Liver (tissue), 8 donors: ENCODE measurements at regions not wholly inside any gene's neighbourhood (a gene's known extent, or its start where the extent isn't known, plus 50 kb on each side); places are given as distances from the start of the nearest gene placed in this dataset.

Experiments
- DNase-seq: peaks from one replicate; pipeline ENCODE4 v3.0.0-alpha.2; 2017; ENCODE audit warnings: low spot score
- H3K27ac ChIP-seq, 2 donors: one replicate each; pipeline ENCODE4 v1.7.0; 2013; ENCODE audit warnings: inconsistent platforms in 2 of 2, low read length in 2 of 2, control low read depth in 1 of 2, low read depth in 1 of 2, mild to moderate bottlenecking in 1 of 2
- H3K27me3 ChIP-seq, 4 donors: one replicate each; pipeline versions ENCODE4 v1.6.1 to v1.7.0; 2013; ENCODE audit warnings: low read length in 3 of 4, inconsistent platforms in 1 of 4, mild to moderate bottlenecking in 1 of 4, moderate library complexity in 1 of 4; ENCODE audit not compliant: control insufficient read depth in 4 of 4, insufficient read depth in 4 of 4
- H3K36me3 ChIP-seq, 4 donors: one replicate each; pipeline versions ENCODE4 v1.6.1 to v1.7.0; 2013; ENCODE audit warnings: low read length in 3 of 4, mild to moderate bottlenecking in 3 of 4, low read depth in 1 of 4, moderate library complexity in 1 of 4; ENCODE audit not compliant: control insufficient read depth in 4 of 4, insufficient read depth in 3 of 4
- H3K4me1 ChIP-seq, 4 donors: one replicate each; pipeline versions ENCODE4 v1.6.1 to v1.7.0; 2013; ENCODE audit warnings: low read length in 3 of 4, mild to moderate bottlenecking in 3 of 4, moderate library complexity in 1 of 4; ENCODE audit not compliant: control insufficient read depth in 4 of 4, insufficient read depth in 4 of 4
- H3K4me3 ChIP-seq, 3 donors: one replicate each; pipeline versions ENCODE4 v1.6.1 to v1.7.0; 2013; ENCODE audit warnings: low read length in 3 of 3, control low read depth in 1 of 3, low read depth in 1 of 3, mild to moderate bottlenecking in 1 of 3
- H3K9ac ChIP-seq, 2 donors: one replicate each; pipeline ENCODE4 v1.7.0; 2013; ENCODE audit warnings: low read length in 2 of 2, mild to moderate bottlenecking in 2 of 2, moderate library complexity in 2 of 2, control low read depth in 1 of 2, low read depth in 1 of 2
- H3K9me3 ChIP-seq, 4 donors: one replicate each; pipeline versions ENCODE4 v1.6.1 to v1.7.0; 2013; ENCODE audit warnings: low read length in 3 of 4; ENCODE audit not compliant: control insufficient read depth in 4 of 4
- EGR1 ChIP-seq, 2 donors: IDR thresholded peaks; 2 replicates each; pipeline ENCODE4 v1.6.1; 2016 to 2018; ENCODE audit warnings: antibody characterized with exemption in 2 of 2, low read depth in 2 of 2
- FOXA1 ChIP-seq: IDR thresholded peaks from 2 replicates; pipeline ENCODE4 v1.6.1; 2016; ENCODE audit warnings: antibody characterized with exemption
- FOXA2 ChIP-seq: IDR thresholded peaks from 2 replicates; pipeline ENCODE4 v1.6.1; 2016; ENCODE audit warnings: antibody characterized with exemption
- GABPA ChIP-seq, 2 donors: IDR thresholded peaks in 1 of 2; conservative IDR thresholded peaks in 1 of 2; 2 replicates each; pipeline ENCODE4 v1.6.1; 2016; ENCODE audit warnings: antibody characterized with exemption in 2 of 2, mild to moderate bottlenecking in 1 of 2, moderate library complexity in 1 of 2
- HNF4A ChIP-seq, 2 donors: conservative IDR thresholded peaks; 2 replicates each; pipeline ENCODE4 v1.6.1; 2016; ENCODE audit warnings: antibody characterized with exemption in 2 of 2, mild to moderate bottlenecking in 2 of 2
- HNF4G ChIP-seq: IDR thresholded peaks from 2 replicates; pipeline ENCODE4 v1.6.1; 2016; ENCODE audit warnings: antibody characterized with exemption
- JUND ChIP-seq, 2 donors: IDR thresholded peaks; 2 replicates each; pipeline ENCODE4 v1.6.1; 2016; ENCODE audit warnings: antibody characterized with exemption in 2 of 2
- NR2F2 ChIP-seq: IDR thresholded peaks from 2 replicates; pipeline ENCODE4 v1.6.1; 2016; ENCODE audit warnings: antibody characterized with exemption
- RXRA ChIP-seq, 2 donors: IDR thresholded peaks; 2 replicates each; pipeline ENCODE4 v1.6.1; 2017 to 2018; ENCODE audit warnings: antibody characterized with exemption in 2 of 2, mild to moderate bottlenecking in 1 of 2
- SP1 ChIP-seq: IDR thresholded peaks from 2 replicates; pipeline ENCODE4 v1.6.1; 2018; ENCODE audit warnings: antibody characterized with exemption, mild to moderate bottlenecking
- TAF1 ChIP-seq: conservative IDR thresholded peaks from 2 replicates; pipeline ENCODE4 v1.6.1; 2016; ENCODE audit warnings: antibody characterized with exemption, mild to moderate bottlenecking
- YY1 ChIP-seq: IDR thresholded peaks from 2 replicates; pipeline ENCODE4 v1.6.1; 2016; ENCODE audit warnings: antibody characterized with exemption, mild to moderate bottlenecking
- whole genome bisulfite sequencing: extraction: QIAGEN DNeasy Blood & Tissue Kit; methylation state at CpG from one replicate; pipeline ENCODE4 v1.1.7; 2013; 5-methylcytosine and 5-hydroxymethylcytosine counted together
- TF ChIP-seq, protein P1 (sequence below): IDR thresholded peaks from 2 replicates; pipeline ENCODE4 v1.6.1; 2016; ENCODE audit warnings: antibody characterized with exemption
- TF ChIP-seq, protein P2 (sequence below): IDR thresholded peaks from 2 replicates; pipeline ENCODE4 v1.6.1; 2016; ENCODE audit warnings: antibody characterized with exemption
- TF ChIP-seq, protein P3 (sequence below): IDR thresholded peaks from 2 replicates; pipeline ENCODE4 v1.6.1; 2016; ENCODE audit warnings: antibody characterized with exemption
- TF ChIP-seq, protein P4 (sequence below): fragments of 150-350 bp; IDR thresholded peaks from 2 replicates; pipeline ENCODE4 v1.5.1; 2017; ENCODE audit warnings: improper control_type of control experiment, low read depth, low read length; ENCODE audit not compliant: missing input control
- TF ChIP-seq, protein P5 (sequence below): IDR thresholded peaks from 2 replicates; pipeline ENCODE4 v1.6.1; 2016; ENCODE audit warnings: antibody characterized with exemption, mild to moderate bottlenecking
- donor health status: healthy.
- donor health status: healthy.
- donor health status: healthy.
- donor health status: healthy.
- donor health status: healthy.

DNA sequence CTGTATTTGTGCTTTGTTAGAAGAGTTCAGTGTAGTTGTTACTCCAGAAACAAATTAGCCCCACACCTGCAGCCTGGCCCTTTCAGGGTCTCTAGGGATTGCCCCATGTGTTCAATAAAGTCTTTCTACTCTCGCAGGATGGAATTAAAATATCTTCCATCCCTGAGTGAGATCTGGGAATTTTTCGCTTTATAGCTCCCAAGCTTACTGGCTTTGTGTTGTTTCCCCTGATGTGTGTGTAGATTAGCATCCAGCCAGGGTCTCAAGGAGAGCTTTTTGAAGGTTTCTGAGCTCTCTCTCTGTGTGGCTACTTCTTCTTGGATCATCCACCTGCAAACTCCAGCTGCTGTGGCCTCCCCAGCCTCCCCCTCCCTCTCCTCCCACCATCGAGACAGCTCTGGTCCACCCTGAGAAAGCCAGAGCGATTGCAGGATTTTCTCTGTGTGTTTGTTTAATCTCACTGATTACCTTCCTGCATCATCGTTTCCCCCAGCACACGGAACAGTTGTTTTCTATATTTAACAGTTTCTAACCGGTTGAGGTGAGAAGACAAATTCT lies 553.5 kb downstream of the TBC1D22A start:
- Histone ChIP-seq H3K4me1 (no peaks in the 10 kb centered on the region), H3K27ac (no peak overlapping the region), H3K36me3 (no peaks in the 10 kb centered on the region), H3K4me3 (no peak overlapping the region), H3K9me3 (peaks cover 0 to 2% (median 0%) of the 10 kb centered on the region in 4 donors), H3K27me3 (peaks cover 0 to 3% (median 0%) of the 10 kb centered on the region in 4 donors), H3K9ac (no peak overlapping the region)
- TF ChIP-seq NR2F2: no peak
- no peak for TF ChIP-seq FOXA2
- TF ChIP-seq RXRA (IDR thresholded peaks at IDR 0.05): no peak
- TF ChIP-seq FOXA1: no peak
- TF ChIP-seq, protein P1, sequence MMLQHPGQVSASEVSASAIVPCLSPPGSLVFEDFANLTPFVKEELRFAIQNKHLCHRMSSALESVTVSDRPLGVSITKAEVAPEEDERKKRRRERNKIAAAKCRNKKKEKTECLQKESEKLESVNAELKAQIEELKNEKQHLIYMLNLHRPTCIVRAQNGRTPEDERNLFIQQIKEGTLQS: no peak
- TF ChIP-seq HNF4A (conservative IDR thresholded peaks at IDR 0.05): no peak
- TF ChIP-seq, protein P2, sequence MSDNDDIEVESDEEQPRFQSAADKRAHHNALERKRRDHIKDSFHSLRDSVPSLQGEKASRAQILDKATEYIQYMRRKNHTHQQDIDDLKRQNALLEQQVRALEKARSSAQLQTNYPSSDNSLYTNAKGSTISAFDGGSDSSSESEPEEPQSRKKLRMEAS: no peak
- no peak for TF ChIP-seq TAF1
- TF ChIP-seq EGR1 (IDR thresholded peaks at IDR 0.05; ENCODE audit: low read depth in 2 of 2): no peak
- TF ChIP-seq, protein P3, sequence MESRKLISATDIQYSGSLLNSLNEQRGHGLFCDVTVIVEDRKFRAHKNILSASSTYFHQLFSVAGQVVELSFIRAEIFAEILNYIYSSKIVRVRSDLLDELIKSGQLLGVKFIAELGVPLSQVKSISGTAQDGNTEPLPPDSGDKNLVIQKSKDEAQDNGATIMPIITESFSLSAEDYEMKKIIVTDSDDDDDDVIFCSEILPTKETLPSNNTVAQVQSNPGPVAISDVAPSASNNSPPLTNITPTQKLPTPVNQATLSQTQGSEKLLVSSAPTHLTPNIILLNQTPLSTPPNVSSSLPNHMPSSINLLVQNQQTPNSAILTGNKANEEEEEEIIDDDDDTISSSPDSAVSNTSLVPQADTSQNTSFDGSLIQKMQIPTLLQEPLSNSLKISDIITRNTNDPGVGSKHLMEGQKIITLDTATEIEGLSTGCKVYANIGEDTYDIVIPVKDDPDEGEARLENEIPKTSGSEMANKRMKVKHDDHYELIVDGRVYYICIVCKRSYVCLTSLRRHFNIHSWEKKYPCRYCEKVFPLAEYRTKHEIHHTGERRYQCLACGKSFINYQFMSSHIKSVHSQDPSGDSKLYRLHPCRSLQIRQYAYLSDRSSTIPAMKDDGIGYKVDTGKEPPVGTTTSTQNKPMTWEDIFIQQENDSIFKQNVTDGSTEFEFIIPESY: no peak
- no peak for TF ChIP-seq GABPA (IDR thresholded peaks at IDR 0.05 in 1 of 2, conservative IDR thresholded peaks at IDR 0.05 in 1 of 2)
- TF ChIP-seq YY1: no peak
- TF ChIP-seq HNF4G: no peak
- no peak for TF ChIP-seq SP1
- no peak for TF ChIP-seq JUND (IDR thresholded peaks at IDR 0.05)
- TF ChIP-seq, protein P4, sequence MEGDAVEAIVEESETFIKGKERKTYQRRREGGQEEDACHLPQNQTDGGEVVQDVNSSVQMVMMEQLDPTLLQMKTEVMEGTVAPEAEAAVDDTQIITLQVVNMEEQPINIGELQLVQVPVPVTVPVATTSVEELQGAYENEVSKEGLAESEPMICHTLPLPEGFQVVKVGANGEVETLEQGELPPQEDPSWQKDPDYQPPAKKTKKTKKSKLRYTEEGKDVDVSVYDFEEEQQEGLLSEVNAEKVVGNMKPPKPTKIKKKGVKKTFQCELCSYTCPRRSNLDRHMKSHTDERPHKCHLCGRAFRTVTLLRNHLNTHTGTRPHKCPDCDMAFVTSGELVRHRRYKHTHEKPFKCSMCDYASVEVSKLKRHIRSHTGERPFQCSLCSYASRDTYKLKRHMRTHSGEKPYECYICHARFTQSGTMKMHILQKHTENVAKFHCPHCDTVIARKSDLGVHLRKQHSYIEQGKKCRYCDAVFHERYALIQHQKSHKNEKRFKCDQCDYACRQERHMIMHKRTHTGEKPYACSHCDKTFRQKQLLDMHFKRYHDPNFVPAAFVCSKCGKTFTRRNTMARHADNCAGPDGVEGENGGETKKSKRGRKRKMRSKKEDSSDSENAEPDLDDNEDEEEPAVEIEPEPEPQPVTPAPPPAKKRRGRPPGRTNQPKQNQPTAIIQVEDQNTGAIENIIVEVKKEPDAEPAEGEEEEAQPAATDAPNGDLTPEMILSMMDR: no peak
- TF ChIP-seq, protein P5, sequence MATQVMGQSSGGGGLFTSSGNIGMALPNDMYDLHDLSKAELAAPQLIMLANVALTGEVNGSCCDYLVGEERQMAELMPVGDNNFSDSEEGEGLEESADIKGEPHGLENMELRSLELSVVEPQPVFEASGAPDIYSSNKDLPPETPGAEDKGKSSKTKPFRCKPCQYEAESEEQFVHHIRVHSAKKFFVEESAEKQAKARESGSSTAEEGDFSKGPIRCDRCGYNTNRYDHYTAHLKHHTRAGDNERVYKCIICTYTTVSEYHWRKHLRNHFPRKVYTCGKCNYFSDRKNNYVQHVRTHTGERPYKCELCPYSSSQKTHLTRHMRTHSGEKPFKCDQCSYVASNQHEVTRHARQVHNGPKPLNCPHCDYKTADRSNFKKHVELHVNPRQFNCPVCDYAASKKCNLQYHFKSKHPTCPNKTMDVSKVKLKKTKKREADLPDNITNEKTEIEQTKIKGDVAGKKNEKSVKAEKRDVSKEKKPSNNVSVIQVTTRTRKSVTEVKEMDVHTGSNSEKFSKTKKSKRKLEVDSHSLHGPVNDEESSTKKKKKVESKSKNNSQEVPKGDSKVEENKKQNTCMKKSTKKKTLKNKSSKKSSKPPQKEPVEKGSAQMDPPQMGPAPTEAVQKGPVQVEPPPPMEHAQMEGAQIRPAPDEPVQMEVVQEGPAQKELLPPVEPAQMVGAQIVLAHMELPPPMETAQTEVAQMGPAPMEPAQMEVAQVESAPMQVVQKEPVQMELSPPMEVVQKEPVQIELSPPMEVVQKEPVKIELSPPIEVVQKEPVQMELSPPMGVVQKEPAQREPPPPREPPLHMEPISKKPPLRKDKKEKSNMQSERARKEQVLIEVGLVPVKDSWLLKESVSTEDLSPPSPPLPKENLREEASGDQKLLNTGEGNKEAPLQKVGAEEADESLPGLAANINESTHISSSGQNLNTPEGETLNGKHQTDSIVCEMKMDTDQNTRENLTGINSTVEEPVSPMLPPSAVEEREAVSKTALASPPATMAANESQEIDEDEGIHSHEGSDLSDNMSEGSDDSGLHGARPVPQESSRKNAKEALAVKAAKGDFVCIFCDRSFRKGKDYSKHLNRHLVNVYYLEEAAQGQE: no peak
- DNase-seq: no peak
- WGBS: 37% methylated on average over 7 of the region's 7 CpGs
